ENCODE measurements at regions not wholly inside any gene's neighbourhood (a gene's known extent, or its start where the extent isn't known, plus 50 kb on each side); places are given as distances from the start of the nearest gene placed in this dataset.

DNA sequence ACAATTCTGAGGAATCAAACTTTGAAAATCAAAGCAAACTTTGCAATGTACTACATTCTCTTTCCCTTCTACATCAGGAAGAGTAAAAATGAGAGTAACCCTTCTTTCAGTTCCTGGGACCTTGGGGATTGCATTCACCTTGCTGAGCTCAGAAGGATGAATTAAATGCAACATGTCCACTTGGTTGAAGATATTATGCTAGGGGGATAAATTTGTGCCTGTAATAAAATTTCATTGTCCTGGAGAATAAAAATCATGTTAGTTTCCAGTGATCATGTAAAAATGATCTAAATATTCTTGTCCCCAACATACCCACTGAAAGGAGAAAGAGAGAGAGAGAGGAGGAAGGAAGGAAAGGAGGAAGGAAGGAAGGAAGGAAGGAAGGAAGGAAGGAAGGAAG is 587.1 kb upstream of the NEGR1 start:
- H3K9me3 ChIP-seq = no peaks in the 10 kb centered on the region
- no peak for DNase-seq
- H3K4me3 ChIP-seq = no peak overlapping the region
- H3K4me1 ChIP-seq = no peaks in the 10 kb centered on the region
- H3K27me3 ChIP-seq = no peaks in the 10 kb centered on the region
- no peak for TF ChIP-seq POLR2AphosphoS5 (IDR thresholded peaks at IDR 0.05)
- TF ChIP-seq EP300 (IDR thresholded peaks at IDR 0.05) = no peak
- TF ChIP-seq CTCF (IDR thresholded peaks at IDR 0.05) = no peak
- no peak for TF ChIP-seq POLR2A (IDR thresholded peaks at IDR 0.05)
- intact Hi-C loops (cut with DNase I; ENCODE audit: low total_unique reads) = no loop called here
- no peak overlapping the region for H3K27ac ChIP-seq
- H3K36me3 ChIP-seq = no peaks in the 10 kb centered on the region

- no peaks in the 10 kb centered on the region for H3K9me3 ChIP-seq
- TF ChIP-seq POLR2A (IDR thresholded peaks at IDR 0.05) (no peak), EP300 (IDR thresholded peaks at IDR 0.05) (no peak), POLR2AphosphoS5 (IDR thresholded peaks at IDR 0.05) (no peak), CTCF (IDR thresholded peaks at IDR 0.05) (no peak)
- H3K4me3 ChIP-seq = no peak overlapping the region
- intact Hi-C loops (cut with DNase I; ENCODE audit: low total_unique reads) = no loop called here
- H3K36me3 ChIP-seq = no peaks in the 10 kb centered on the region
- DNase-seq = no peak
- H3K27me3 ChIP-seq = no peaks in the 10 kb centered on the region
- H3K27ac ChIP-seq = no peak overlapping the region
- H3K4me1 ChIP-seq = peaks cover 0 to 11% (median 8%) of the 10 kb centered on the region in 4 donors
- WGBS, 5 donors = 58 to 78% (median 63%) methylated on average over 4 of the region's 4 CpGs
These were observed 569.3 kb upstream of the NEGR1 start for GRCh38 chr1:72851597-72851996.

DNA sequence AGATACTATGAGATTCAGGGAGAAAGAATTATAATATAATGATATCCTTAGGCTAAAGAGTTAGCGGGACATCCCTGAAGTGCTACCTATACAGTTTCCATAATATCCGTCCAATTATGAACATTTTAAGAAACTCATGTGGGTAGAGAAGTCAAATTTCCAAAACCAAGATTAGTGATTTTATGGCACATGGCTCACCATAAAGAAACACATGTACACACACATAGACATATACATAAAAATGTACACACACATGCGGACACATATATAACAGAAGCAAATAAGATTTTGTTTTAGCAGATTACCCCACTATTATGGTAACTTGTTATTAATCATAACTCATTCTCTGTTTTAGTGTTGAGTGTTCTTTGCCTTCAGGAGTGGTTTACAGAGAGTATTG is 566.7 kb upstream of the NEGR1 start:
- Histone ChIP-seq H3K36me3 (no peaks in the 10 kb centered on the region), H3K4me1 (peaks cover 0 to 21% (median 18%) of the 10 kb centered on the region in 4 donors), H3K27ac (no peak overlapping the region), H3K9me3 (no peaks in the 10 kb centered on the region), H3K27me3 (no peaks in the 10 kb centered on the region), H3K4me3 (no peak overlapping the region)
- WGBS, 5 donors = 93 to 100% (median 98%) methylated on average over 3 of the region's 3 CpGs
- DNase-seq = no peak
- no peak for TF ChIP-seq EP300 (IDR thresholded peaks at IDR 0.05)
- TF ChIP-seq CTCF (IDR thresholded peaks at IDR 0.05) = no peak
- TF ChIP-seq POLR2A (IDR thresholded peaks at IDR 0.05) = no peak
- no peak for TF ChIP-seq POLR2AphosphoS5 (IDR thresholded peaks at IDR 0.05)
- intact Hi-C loops (cut with DNase I; ENCODE audit: low total_unique reads) = no loop called here

GRCh38 chr1:72847651-72848050 is 565.3 kb upstream of the NEGR1 start:
- H3K27me3 ChIP-seq = no peaks in the 10 kb centered on the region
- intact Hi-C loops (cut with DNase I; ENCODE audit: low total_unique reads) = no loop called here
- H3K4me1 ChIP-seq = peaks cover 0 to 21% (median 18%) of the 10 kb centered on the region in 4 donors
- WGBS, 5 donors = 78 to 88% (median 85%) methylated on average over 3 of the region's 3 CpGs
- no peak overlapping the region for H3K4me3 ChIP-seq
- no peak overlapping the region for H3K27ac ChIP-seq
- no peaks in the 10 kb centered on the region for H3K9me3 ChIP-seq
- H3K36me3 ChIP-seq = no peaks in the 10 kb centered on the region
- no peak for TF ChIP-seq CTCF (IDR thresholded peaks at IDR 0.05)
- TF ChIP-seq EP300 (IDR thresholded peaks at IDR 0.05) = no peak
- TF ChIP-seq POLR2A (IDR thresholded peaks at IDR 0.05) = no peak
- no peak for TF ChIP-seq POLR2AphosphoS5 (IDR thresholded peaks at IDR 0.05)
- DNase-seq = peak in 1 of 2 donors; percentile 9
